COLO668 (cell line): ENCODE measurements at regions not wholly inside any gene's neighbourhood (a gene's known extent, or its start where the extent isn't known, plus 50 kb on each side); places are given as distances from the start of the nearest gene placed in this dataset.

Experiments used
- DNase-seq: peaks from one replicate; lab custom pipeline; 2025; ENCODE audit not compliant: unreplicated experiment; lab: John Stamatoyannopoulos, UW

DNA sequence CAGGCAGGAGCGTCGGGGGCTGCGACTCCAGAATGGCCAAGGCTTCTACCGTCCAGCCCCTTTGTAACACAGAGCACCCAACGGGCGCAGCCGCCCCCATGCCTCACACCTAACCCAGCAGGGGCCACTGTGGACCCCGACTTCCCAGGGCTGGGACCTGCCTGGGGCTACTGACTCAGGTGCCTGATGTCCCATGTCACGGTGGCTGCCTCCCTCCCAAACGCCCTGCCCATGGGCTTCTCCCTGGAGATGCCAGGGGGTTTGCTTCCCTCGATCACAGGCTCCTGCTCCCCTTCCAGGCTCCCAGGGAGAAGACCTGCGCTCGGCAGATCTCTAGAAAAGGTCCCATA is 84.0 kb downstream of the MYEOV start:
- no peak for DNase-seq

DNA sequence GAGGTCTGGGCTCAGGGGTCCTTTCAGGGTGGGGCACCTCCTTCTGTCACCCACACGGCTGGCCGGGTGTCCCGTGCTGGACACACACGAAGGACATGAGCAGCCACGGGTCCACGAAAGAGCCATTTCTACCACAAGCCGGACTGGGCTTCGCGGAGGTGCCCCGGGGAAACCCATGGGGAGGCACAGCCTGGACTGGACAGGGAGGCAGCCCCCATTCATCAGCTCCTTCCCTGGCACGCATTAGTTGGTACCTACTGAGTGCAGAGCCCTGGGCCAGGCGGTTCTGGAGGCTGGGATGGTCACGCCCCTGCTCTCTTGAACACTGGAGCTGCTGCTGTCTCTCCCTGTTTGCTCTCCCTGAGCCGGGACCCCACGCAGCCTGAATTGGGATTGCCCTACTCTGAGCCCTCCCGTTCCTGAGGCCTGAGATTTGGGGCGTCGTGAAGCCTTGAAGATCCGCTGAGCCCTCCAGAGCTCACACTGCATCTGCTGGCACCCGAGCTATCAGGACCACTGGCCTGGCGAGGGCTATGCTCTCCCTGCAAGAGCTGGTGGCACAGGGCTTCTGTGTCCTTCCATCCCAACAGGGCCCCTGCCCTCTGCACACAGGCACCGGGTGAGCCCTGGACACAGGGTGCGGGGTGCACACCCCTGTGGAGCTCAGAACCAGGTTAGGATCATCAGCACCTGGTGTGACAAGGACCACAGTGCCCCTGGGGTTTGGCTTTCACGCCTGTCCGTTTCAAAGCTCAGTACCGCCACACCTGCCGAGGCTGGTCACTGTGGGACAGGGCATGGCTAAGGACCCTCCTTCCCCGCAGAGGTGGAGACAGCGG is 84.6 kb downstream of the MYEOV start:
- no peak for DNase-seq

DNA sequence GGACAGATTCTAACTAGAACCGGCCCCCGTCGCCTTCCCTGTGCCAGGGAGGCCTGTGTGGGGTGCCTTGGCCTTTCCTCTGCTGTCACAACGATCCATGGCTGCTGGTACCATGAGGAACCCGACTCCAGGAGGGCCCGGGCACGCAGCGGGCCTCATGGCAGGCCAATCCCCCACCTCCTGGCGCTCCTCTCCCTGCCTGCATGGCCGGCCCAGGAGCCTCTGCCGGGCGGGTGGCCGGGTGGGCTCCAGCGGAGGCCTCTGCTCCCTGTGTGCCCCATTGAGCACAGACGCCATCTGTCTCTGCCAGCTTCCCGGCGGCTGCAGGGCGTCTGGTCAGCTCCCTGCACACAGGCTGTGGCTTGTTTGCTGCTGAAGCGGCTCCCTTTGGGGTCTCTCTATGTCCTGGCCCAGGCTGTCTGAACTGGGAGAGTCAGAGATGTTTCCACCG is 86.5 kb downstream of the MYEOV start:
- no peak for DNase-seq

- no peak for DNase-seq
Observed at GRCh38 chr11:69380921-69381581, 87.1 kb downstream of the MYEOV start.

DNA sequence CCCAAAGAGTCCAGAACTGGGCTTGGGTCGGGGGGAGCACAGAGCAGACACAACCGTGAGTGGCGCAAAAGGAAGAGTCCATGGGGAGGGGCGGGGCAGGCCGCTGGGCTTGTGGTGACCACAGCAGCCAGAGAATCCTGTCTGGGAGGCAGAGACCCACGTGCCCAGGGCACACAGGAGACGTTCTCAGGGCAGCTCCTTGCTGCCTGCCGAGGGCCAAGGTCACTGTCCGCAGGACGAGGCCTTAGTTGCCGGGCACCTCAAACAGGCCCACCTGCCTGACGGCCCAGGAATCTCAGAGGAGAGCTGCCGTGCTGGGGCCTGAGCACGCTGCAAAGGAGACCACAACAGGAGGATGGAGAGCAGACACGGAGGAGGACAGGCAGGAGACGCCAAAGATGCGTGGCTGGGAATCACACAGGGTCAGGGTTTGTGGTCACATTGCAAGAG is 87.8 kb downstream of the MYEOV start:
- no peak for DNase-seq

DNA sequence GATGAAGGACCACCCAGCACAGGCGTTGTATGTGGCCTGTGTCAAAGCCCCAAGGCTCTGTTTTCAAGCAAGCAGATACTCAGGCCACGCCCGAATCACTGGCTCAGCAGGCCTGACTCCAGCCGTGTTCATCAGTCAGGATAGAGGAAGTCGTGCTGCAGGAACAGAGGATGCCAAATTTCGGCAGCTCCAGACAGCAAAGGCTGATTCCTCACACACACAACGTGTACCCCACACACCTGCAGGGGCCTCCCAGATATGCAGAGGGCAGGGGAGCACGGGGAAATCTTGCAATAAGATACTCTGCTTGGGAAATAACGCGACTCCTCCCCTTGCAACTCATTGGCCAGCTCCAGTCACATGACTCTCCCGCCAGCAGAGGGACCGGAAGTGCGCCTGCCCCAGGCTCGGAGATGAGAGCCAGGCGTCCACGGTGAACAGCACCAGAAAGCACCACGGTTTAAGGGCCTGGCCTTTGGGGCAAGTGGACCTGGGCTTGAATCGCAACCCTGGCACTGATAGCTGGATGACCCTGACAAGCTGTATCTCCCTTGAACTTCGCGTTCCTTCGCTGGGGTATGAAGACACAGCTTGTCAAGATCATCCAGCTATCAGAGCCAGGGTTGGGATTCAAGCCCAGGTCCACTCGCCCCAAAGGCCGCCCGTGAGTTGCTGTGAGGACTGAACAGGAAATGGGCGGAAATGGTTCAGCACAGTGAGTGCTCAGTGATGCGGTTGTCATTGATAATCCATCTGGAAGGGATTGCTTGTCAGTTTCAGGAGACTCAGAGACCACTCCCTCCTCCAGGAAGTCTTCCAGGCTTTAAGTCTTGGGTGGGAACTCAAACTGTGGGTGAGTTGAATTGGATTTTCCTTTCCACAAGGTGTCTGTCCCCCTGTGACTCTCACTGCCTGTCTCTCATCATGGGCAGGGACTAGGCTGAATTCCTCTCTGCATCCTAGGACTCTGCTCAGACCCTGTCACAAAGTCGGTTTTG is 88.5 kb downstream of the MYEOV start:
- no peak for DNase-seq

- DNase-seq, result no peak
Observed at GRCh38 chr11:69383372-69384250, 89.7 kb downstream of the MYEOV start.

DNA sequence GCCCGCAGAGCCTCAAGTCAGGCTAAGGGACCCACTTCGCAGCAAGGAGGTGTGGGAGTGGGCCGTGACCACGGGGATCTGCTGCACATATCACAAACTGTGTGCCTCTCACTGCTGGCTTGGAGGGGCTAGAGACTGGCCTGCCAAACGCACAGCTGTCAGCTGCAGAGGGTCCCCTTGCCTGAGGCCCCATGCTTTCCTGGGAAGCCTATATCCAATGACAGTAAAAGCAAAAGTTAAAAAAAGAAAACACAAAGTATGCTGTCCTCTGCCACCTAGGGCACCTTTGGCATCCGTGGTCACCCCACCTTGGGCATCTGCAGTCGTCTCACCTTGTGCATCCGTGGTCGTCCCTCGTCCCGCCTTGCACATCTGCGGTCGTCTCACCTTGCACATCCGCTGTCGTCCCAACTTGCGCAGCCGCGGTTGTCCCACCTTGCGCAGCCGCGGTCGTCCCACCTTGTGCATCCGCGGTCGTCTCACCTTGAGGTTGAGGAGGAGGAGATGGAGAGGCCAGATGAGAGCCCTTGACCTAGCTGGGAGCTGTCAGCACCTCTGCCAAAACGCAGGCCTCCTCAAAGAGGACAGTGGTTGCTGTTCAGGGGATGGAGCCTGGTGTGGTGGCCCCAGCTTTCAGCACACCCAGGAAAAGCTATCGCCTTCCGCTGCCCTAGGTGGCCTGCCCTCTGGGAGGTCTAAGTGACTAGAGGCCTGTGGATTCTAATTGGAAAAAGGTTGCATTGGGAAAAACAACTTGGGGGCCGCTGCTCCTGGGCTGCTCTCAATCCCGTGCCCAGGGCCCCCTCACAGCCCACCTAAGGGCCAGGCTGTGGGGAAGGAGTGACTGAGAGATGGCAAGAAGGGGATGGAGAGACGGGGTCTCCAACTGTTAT is 90.5 kb downstream of the MYEOV start:
- DNase-seq, result no peak

DNA sequence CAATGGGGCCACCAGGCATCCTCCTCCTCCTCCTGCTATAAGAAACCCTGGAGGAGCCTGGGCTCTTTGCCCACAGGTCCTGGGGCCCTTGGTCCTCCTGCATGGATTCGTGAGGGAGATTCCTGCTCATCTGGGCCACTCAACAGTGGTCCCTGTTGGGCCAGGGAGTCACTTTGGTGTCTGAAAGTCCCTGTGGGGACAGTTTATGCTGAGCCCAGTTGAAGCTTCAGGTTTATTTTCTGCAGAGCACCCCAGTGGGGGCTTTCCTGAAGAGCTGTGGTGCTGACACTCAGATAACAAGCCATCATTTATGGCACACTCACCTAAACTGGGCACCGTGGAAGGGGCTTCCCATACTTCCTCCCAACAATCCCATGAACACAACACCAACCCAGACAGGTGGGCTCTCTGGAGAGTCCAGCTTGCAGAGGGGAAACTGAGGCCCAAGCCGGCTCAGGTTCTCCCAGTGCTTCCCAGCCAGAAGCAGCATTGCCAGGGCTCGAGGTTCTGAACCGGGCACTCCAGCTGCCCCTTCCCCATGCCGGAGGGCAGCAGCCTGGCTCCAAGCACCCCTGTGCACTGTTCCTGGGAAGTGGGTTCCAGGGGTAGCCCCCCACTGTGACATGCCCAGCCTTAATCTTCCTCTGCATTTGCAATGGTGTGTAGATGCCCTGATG is 91.3 kb downstream of the MYEOV start:
- DNase-seq, result no peak

DNA sequence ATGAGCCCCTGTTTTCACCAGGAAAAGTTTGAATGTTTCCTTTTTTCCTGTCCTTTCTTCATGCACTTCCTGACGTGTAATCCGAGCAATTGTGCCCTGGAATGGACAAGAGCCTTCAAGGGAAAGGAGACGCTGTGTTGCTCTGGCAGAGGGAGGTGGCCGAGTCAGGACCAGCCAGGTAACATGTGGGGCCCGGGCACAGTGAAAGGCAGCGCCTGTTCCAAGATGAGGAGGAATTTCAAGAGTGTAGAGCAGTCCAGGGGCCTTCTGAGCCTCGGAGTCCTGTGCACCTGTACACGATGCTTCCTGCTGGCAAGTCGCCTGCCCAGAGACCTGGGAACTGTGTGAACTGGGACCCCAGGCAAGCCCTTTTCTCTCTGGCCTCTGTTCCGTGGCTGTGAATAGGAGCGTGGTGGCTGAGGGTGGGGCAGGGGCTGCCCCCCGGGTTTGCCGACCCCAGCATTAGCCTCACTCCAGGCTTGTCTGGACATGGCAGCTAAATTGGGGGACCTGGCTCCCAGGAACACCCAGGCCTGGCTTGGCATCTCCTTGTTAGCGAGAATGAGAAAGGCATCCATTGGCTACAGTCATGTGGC is 92.0 kb downstream of the MYEOV start:
- DNase-seq, result no peak

- DNase-seq, result no peak
Observed at GRCh38 chr11:69386594-69387408, 92.8 kb downstream of the MYEOV start.

GRCh38 chr11:69387409-69387885 is 93.5 kb downstream of the MYEOV start:
- DNase-seq, result no peak

GRCh38 chr11:69388210-69388609 is 93.3 kb upstream of the LINC01488 start:
- DNase-seq, result no peak

- no peak for DNase-seq
Observed at GRCh38 chr11:69388661-69389060, 92.8 kb upstream of the LINC01488 start.

DNA sequence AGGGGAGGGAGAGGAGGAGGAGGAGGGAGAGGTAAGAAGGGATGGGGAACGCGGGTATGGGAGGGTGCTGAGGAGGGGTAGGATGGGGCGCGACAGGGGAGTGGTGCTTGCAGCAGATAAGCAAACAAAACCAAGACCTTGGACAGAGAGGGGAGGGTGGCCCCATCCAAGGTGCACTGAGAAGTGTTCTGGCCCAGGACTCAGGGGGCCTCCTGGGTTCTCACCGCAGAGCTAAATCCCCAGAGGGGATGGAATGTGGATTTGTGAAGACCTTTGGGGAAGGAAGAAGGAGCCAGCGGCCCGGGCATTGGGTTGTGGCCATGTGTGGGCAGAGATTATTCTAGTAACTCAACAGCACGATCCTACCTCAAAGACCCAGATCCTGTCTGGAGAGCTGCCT is 90.9 kb upstream of the LINC01488 start:
- DNase-seq, result no peak

GRCh38 chr11:69391192-69392103 is 90.0 kb upstream of the LINC01488 start:
- DNase-seq, result no peak
